ENCODE measurements at regions not wholly inside any gene's neighbourhood (a gene's known extent, or its start where the extent isn't known, plus 50 kb on each side); places are given as distances from the start of the nearest gene placed in this dataset.

GRCh38 chr11:16555956-16556355 is 182.5 kb upstream of the C11orf58 start:
- TF ChIP-seq CTCF (IDR thresholded peaks at IDR 0.05) (no peak), EZH2 (IDR thresholded peaks at IDR 0.05; ENCODE audit: borderline replicate concordance, insufficient read depth, low read depth, low read length, poor library complexity, severe bottlenecking) (no peak)
